Choroid plexus epithelial cell (primary cell): ENCODE measurements at regions not wholly inside any gene's neighbourhood (a gene's known extent, or its start where the extent isn't known, plus 50 kb on each side); places are given as distances from the start of the nearest gene placed in this dataset.

Experiments used
- DNase-seq: peaks from one replicate; pipeline ENCODE4 v3.0.0-alpha.2; 2010; ENCODE audit warnings: low read depth
- H3K4me3 ChIP-seq: 2 replicates; pipeline ENCODE4 v1.5.1; 2011; ENCODE audit warnings: low read depth, mild to moderate bottlenecking, control low read depth, low read length, moderate library complexity
- TF ChIP-seq, protein P1 (sequence below): conservative IDR thresholded peaks from 2 replicates; pipeline ENCODE4 v1.5.1; 2011; ENCODE audit warnings: low read depth, mild to moderate bottlenecking, control low read depth, inconsistent platforms, low read length, moderate library complexity

DNA sequence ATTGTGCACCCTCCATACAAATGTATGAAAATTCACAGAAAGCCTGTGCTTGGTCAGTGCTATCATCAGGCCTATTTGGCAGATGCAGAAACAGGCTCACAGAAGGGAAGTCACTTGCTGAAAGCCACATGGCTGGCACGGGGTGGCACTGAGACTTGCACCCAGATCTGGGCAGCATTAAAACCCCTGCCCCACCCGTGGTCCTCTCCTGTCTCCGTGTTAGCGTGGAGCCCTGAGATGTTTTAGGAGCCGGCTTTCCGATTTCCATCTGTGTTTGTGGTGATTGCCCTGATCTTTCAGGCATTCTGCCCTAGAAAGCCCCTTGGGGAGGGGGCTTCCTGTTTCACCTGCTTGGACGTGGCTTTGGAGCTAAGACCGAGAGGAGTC is 102.2 kb upstream of the IER5L start:
- DNase-seq, result no peak
- no peak overlapping the region for H3K4me3 ChIP-seq
- TF ChIP-seq, protein P1, sequence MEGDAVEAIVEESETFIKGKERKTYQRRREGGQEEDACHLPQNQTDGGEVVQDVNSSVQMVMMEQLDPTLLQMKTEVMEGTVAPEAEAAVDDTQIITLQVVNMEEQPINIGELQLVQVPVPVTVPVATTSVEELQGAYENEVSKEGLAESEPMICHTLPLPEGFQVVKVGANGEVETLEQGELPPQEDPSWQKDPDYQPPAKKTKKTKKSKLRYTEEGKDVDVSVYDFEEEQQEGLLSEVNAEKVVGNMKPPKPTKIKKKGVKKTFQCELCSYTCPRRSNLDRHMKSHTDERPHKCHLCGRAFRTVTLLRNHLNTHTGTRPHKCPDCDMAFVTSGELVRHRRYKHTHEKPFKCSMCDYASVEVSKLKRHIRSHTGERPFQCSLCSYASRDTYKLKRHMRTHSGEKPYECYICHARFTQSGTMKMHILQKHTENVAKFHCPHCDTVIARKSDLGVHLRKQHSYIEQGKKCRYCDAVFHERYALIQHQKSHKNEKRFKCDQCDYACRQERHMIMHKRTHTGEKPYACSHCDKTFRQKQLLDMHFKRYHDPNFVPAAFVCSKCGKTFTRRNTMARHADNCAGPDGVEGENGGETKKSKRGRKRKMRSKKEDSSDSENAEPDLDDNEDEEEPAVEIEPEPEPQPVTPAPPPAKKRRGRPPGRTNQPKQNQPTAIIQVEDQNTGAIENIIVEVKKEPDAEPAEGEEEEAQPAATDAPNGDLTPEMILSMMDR, result no peak

DNA sequence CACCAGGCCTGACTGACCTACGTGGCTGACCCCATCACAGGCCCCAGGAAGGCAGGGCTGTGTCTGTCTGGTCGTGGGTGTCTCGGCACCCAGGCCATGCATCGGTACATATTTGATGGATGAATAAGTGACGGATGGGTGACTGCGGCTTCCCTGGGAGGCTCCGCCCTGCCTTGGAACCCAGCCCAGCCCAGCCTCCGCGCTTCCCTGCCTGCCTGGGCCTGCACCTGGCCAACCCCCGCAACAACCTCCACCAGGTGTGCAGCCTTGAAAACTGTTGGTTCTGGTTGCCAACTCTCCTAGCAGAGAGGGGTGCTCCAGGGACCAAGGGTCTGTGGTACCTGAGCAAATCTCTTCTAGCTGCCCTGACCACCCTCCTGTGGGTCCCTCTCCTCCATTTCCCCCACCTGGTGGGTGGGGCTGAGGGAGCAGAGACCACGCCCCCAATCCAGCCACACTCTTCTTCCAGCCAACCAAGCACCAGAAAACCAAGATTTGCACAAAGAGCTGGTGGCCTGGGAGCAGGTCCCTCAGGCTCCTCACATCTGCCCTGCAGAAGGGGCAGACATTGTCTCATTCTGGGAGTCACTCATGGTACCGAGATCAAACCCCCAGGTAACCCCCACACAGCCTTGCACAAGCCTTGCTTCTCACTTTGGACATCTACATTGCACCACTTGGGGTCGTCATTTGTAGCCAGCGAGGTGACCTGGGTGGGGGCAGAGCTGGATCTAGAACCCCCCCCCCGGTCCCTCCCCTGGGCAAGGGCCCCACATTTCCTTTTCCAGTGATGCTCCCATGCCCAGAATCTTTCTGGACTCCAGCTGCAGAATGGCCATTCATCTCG is 100.6 kb upstream of the IER5L start:
- no peak overlapping the region for H3K4me3 ChIP-seq
- TF ChIP-seq, protein P1, result no peak
- DNase-seq, result peak; percentile 33

DNA sequence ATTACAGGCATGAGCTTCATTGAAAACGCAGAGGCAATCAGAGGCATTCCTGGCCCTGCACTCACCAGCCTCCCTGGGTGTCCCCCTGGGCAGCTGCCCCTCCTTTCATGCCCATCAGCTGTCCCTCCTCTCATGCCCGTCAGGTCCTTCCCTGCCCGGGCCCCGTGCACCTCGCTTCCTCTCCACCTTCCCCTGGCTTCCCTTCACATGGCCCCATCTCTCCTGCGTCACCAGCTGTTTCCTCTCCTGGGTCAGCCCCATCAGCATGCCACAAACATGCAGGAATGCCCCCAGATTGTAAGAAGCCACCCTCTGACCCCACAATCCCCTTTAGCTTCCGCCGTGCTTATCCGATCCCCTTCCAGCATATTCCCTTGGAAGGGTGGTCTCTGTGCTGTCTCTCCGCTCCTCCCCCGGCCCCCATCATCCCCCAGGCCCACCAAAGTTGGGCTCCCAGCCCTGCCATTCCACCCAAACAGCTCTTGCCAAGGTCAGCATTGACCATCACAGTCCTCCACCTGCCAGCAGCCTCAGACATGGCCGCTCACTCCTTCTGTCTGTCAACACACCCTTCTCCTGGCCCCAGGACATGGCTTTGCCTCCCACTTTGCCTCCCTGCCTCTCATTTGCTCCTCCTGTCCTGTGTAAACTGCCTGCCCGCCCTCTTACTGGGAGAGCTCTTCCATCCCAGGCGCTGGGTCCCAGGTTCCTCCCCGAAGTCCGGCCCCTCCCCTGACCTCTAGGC is 98.6 kb upstream of the IER5L start:
- no peak for DNase-seq
- H3K4me3 ChIP-seq, result no peak overlapping the region
- TF ChIP-seq, protein P1, result no peak

DNA sequence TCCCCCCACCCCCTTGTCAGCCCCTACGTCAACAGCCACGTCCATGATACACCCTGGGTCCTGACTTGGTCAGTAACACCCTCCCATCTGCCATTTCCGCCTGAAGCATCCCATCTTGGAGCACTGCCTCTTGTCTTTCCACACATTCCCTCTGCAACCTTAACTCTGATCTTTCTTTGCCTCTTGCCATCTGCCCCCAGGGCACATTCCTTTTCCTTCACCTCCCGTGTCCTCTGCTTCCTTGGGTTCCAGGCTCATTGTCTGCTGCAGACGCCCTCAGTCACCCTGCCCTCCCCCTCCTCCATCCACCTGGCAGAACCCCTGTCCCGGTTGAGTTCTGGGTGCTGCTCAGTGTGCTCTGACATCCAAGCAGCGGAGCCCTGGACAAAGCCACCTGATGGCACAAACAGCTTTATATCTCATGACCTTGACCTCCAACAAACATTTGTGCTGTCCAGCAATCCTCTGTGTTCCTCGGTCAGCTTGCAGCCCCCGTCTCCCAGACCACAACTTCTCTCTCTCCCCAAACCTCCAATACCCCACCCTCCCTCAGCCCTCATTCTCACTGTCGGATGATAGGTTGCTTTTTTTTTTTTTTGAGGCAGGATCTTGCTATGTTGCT is 97.7 kb upstream of the IER5L start:
- peak; percentile 20 for DNase-seq
- TF ChIP-seq, protein P1, result no peak
- no peak overlapping the region for H3K4me3 ChIP-seq

DNA sequence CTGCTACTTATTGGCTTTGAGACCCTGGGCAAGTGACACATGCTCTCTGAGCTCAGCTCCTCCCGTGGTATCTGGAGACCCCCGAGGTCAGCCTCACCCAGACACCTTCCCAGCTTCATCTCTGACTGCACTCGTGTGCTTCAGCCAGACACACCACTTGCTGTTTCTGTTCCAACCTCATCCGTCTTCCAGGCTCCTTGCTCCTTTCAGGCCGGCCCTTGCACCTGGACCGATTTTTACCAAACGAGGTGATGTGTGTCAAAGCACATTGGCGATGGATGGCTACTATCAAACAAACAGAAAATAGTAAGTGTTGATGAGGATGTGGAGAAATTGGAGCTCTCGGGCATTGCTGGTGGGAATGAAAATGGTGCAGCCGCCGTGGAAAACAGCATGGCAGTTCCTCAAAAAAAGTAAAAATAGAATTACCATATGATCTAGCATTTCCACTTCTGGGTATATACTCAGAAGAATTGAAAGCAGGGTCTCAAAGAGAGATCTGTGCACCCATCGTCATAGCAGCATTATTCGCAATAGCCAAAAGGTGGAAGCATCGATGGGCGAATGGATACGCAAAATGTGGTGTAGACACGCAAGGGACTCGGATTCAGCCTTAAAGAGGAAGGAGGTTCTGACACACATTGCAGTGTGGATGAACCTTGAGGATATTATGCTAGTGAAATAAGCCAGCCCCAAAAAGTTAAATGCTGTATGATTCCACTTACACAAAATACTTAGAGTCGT is 96.1 kb upstream of the IER5L start:
- no peak for DNase-seq
- TF ChIP-seq, protein P1, result no peak
- H3K4me3 ChIP-seq, result no peak overlapping the region

DNA sequence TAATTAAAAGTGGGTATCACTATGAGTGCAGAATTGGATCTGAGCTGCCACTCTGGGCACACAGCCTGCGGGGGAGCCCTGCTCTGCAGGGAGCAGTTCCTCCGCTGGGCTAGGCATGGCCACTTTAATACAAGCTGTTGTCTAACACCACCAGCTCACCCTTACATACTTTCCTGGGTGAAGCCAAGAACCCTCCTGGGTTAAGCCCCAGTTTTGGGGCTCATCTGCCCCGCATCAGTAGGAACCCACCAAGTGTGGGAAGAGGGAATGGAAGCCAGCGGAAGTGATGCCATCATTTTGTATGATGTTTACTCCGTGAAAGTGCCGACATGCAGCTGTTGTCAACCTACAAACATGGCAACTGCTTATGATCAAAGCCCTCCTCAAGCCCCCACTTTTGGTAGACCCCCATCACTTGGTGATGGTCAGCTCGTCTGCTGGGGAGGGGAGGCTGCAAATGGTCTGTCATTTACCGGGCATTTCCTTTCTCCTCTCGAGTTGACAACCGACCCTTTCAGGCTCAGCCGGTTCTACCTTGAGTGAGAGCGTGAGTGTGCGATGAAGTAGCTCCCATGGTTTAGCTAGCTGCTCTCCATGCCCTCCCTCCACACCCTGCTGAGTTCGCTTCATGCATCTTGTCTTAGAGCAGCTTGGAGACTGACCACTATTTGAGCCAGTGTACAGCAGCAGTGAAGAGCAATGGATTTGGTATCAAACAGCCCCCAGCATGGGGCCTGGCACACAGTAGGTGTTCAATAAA is 95.3 kb upstream of the IER5L start:
- TF ChIP-seq, protein P1, result no peak
- no peak for DNase-seq
- no peak overlapping the region for H3K4me3 ChIP-seq
